Adrenal gland (tissue), 5 donors: ENCODE measurements at regions not wholly inside any gene's neighbourhood (a gene's known extent, or its start where the extent isn't known, plus 50 kb on each side); places are given as distances from the start of the nearest gene placed in this dataset.
"Not testable (repeated sequence)": the region's sequence is repeated elsewhere in the genome, so short reads cannot be mapped to it uniquely, and the experiment has no call there.

ENCODE experiments used
- CTCF ChIP-seq, 6 experiments: fragments of 450-650 bp in 4 of 6; fragments of 200-600 bp in 2 of 6; sonication (generic) in 1 of 6; IDR thresholded peaks; 1 replicate in 5 of 6; 2 replicates in 1 of 6; pipeline versions ENCODE4 v1.5.1 to v1.8.0; 2016 to 2021; ENCODE audit warnings: antibody characterized with exemption in 6 of 6, mild to moderate bottlenecking in 2 of 6, moderate library complexity in 1 of 6
- POLR2A ChIP-seq, 2 donors: fragments of 450-650 bp; IDR thresholded peaks; one replicate each; pipeline ENCODE4 v1.6.1; 2017; ENCODE audit warnings: antibody characterized with exemption in 2 of 2, mild to moderate bottlenecking in 2 of 2, moderate library complexity in 1 of 2
- donor health status: DM: no; HTN: no; CAD: no.

GRCh38 chr15:20420710-20421109, 120.9 kb downstream of the GOLGA6L6 start:
- not testable (repeated sequence) for TF ChIP-seq CTCF, POLR2A (IDR thresholded peaks at IDR 0.05)
